ENCODE measurements at regions not wholly inside any gene's neighbourhood (a gene's known extent, or its start where the extent isn't known, plus 50 kb on each side); places are given as distances from the start of the nearest gene placed in this dataset.
"Not testable (repeated sequence)": the region's sequence is repeated elsewhere in the genome, so short reads cannot be mapped to it uniquely, and the experiment has no call there.

GRCh38 chr4:19473569-19473968, 778.1 kb upstream of the SLIT2 start:
- H3K9me3 ChIP-seq: no peaks in the 10 kb centered on the region
- H3K4me1 ChIP-seq: no peaks in the 10 kb centered on the region
- no peak for TF ChIP-seq CTCF (IDR thresholded peaks at IDR 0.05)
- H3K27me3 ChIP-seq: no peaks in the 10 kb centered on the region
- no peak overlapping the region for H3K4me3 ChIP-seq
- H3K27ac ChIP-seq: no peak overlapping the region
- H3K36me3 ChIP-seq: no peaks in the 10 kb centered on the region
- intact Hi-C loops (cut with DNase I): no loop called here
- no peak for DNase-seq (ENCODE audit: low spot score in 2 of 2)

GRCh38 chr4:19472666-19473065, 779.0 kb upstream of the SLIT2 start:
- H3K9me3 ChIP-seq: no peaks in the 10 kb centered on the region
- intact Hi-C loops (cut with DNase I): no loop called here
- H3K4me1 ChIP-seq: no peaks in the 10 kb centered on the region
- no peaks in the 10 kb centered on the region for H3K36me3 ChIP-seq
- no peak overlapping the region for H3K4me3 ChIP-seq
- H3K27me3 ChIP-seq: no peaks in the 10 kb centered on the region
- H3K27ac ChIP-seq: no peak overlapping the region
- no peak for DNase-seq (ENCODE audit: low spot score in 2 of 2)
- no peak for TF ChIP-seq CTCF (IDR thresholded peaks at IDR 0.05)

GRCh38 chr4:19470001-19470400, 781.7 kb upstream of the SLIT2 start:
- intact Hi-C loops (cut with DNase I); H3K36me3 ChIP-seq; H3K4me1 ChIP-seq; H3K4me3 ChIP-seq; H3K27me3 ChIP-seq; DNase-seq (ENCODE audit: low spot score in 2 of 2); H3K9me3 ChIP-seq; H3K27ac ChIP-seq: not testable (repeated sequence)

GRCh38 chr4:19462117-19462516, 789.6 kb upstream of the SLIT2 start:
- Histone ChIP-seq H3K4me3 (no peak overlapping the region), H3K9me3 (no peaks in the 10 kb centered on the region), H3K27ac (no peak overlapping the region), H3K36me3 (no peaks in the 10 kb centered on the region), H3K4me1 (no peaks in the 10 kb centered on the region), H3K27me3 (no peaks in the 10 kb centered on the region)
- intact Hi-C loops (cut with DNase I): no loop called here
- TF ChIP-seq CTCF (IDR thresholded peaks at IDR 0.05): no peak
- DNase-seq (ENCODE audit: low spot score in 2 of 2): no peak

- H3K27me3 ChIP-seq: no peaks in the 10 kb centered on the region
- no peak overlapping the region for H3K4me3 ChIP-seq
- intact Hi-C loops (cut with DNase I): no loop called here
- no peak for DNase-seq (ENCODE audit: low spot score in 2 of 2)
- no peaks in the 10 kb centered on the region for H3K9me3 ChIP-seq
- no peak for TF ChIP-seq CTCF (IDR thresholded peaks at IDR 0.05)
- H3K27ac ChIP-seq: no peak overlapping the region
- H3K36me3 ChIP-seq: no peaks in the 10 kb centered on the region
- no peaks in the 10 kb centered on the region for H3K4me1 ChIP-seq
Measured at GRCh38 chr4:19455850-19456602, 795.7 kb upstream of the SLIT2 start.

GRCh38 chr4:19455196-19455595, 796.5 kb upstream of the SLIT2 start:
- Histone ChIP-seq H3K4me1 (no peaks in the 10 kb centered on the region), H3K4me3 (no peak overlapping the region), H3K27ac (no peak overlapping the region), H3K27me3 (no peaks in the 10 kb centered on the region), H3K9me3 (no peaks in the 10 kb centered on the region), H3K36me3 (no peaks in the 10 kb centered on the region)
- DNase-seq (ENCODE audit: low spot score in 2 of 2): no peak
- intact Hi-C loops (cut with DNase I): no loop called here
- no peak for TF ChIP-seq CTCF (IDR thresholded peaks at IDR 0.05)

Data from ascending aorta (tissue), 2 donors.